G401 (cell line): ENCODE measurements at regions not wholly inside any gene's neighbourhood (a gene's known extent, or its start where the extent isn't known, plus 50 kb on each side); places are given as distances from the start of the nearest gene placed in this dataset.
"Not testable (repeated sequence)": the region's sequence is repeated elsewhere in the genome, so short reads cannot be mapped to it uniquely, and the experiment has no call there.

Source experiments
- DNase-seq: peaks from one replicate; pipeline ENCODE4 v3.0.0-alpha.2; 2015; ENCODE audit warnings: low spot score
- in situ Hi-C: cut with HindIII; loops from 2 replicates; pipeline ENCODE4 v1.10.0; 2016; ENCODE audit warnings: low sequenced_read_pairs, mixed read lengths

GRCh38 chr20:6299456-6299855 is 176.6 kb upstream of the FERMT1 start:
- no peak for DNase-seq
- in situ Hi-C loops, result no loop called here

GRCh38 chr20:6298049-6298448 is 175.2 kb upstream of the FERMT1 start:
- DNase-seq, result no peak
- in situ Hi-C loops, result no loop called here

GRCh38 chr20:6295867-6296256 is 173.0 kb upstream of the FERMT1 start:
- no peak for DNase-seq
- in situ Hi-C loops, result no loop called here

- in situ Hi-C loops, result no loop called here
- DNase-seq, result no peak
Measured at GRCh38 chr20:6295127-6295866, 172.5 kb upstream of the FERMT1 start.

GRCh38 chr20:6287471-6287870 is 164.6 kb upstream of the FERMT1 start:
- in situ Hi-C loops, result no loop called here
- no peak for DNase-seq

GRCh38 chr20:6282642-6283041 is 159.8 kb upstream of the FERMT1 start:
- DNase-seq, result no peak

GRCh38 chr20:6277661-6278240 is 154.9 kb upstream of the FERMT1 start:
- DNase-seq, result no peak
- in situ Hi-C loops, result no loop called here

More at GRCh38 chr20:6282642-6283041, 159.8 kb upstream of the FERMT1 start:
- in situ Hi-C loops, result no loop called here

- DNase-seq, in situ Hi-C loops: not testable (repeated sequence)
Measured at GRCh38 chr20:6270404-6270803, 147.6 kb upstream of the FERMT1 start.

GRCh38 chr20:6269168-6269873 is 146.5 kb upstream of the FERMT1 start:
- DNase-seq, result no peak
- in situ Hi-C loops, result no loop called here

GRCh38 chr20:6265204-6265904 is 142.5 kb upstream of the FERMT1 start:
- peak; percentile 5 for DNase-seq
- in situ Hi-C loops, result no loop called here

GRCh38 chr20:6253396-6253795 is 130.6 kb upstream of the FERMT1 start:
- in situ Hi-C loops, result no loop called here
- no peak for DNase-seq

- no peak for DNase-seq
- in situ Hi-C loops, result no loop called here
Measured at GRCh38 chr20:6245436-6245835, 122.6 kb upstream of the FERMT1 start.

GRCh38 chr20:6241591-6241990 is 118.8 kb upstream of the FERMT1 start:
- no peak for DNase-seq
- in situ Hi-C loops, result no loop called here

- DNase-seq, result no peak
- in situ Hi-C loops, result no loop called here
Measured at GRCh38 chr20:6240059-6240458, 117.2 kb upstream of the FERMT1 start.

GRCh38 chr20:6238421-6238820 is 115.6 kb upstream of the FERMT1 start:
- no peak for DNase-seq
- in situ Hi-C loops, result no loop called here

GRCh38 chr20:6235510-6235909 is 112.7 kb upstream of the FERMT1 start:
- DNase-seq, result no peak
- in situ Hi-C loops, result no loop called here

- DNase-seq, result no peak
- in situ Hi-C loops, result no loop called here
Measured at GRCh38 chr20:6232436-6232835, 109.6 kb upstream of the FERMT1 start.

- no peak for DNase-seq
- in situ Hi-C loops, result no loop called here
Measured at GRCh38 chr20:6231556-6231955, 108.7 kb upstream of the FERMT1 start.

- in situ Hi-C loops, result no loop called here
- no peak for DNase-seq
Measured at GRCh38 chr20:6228302-6228843, 105.5 kb upstream of the FERMT1 start.

- in situ Hi-C loops, result no loop called here
Measured at GRCh38 chr20:6213311-6213710, 90.5 kb upstream of the FERMT1 start.

More at GRCh38 chr20:6213311-6213710, 90.5 kb upstream of the FERMT1 start:
- no peak for DNase-seq
